ENCODE measurements at regions not wholly inside any gene's neighbourhood (a gene's known extent, or its start where the extent isn't known, plus 50 kb on each side); places are given as distances from the start of the nearest gene placed in this dataset.

- Histone ChIP-seq H3K9me3 (ENCODE audit: insufficient read depth, low read length) (no peaks in the 10 kb centered on the region), H3K27ac (ENCODE audit: low read depth, low read length) (no peak overlapping the region), H3K27me3 (ENCODE audit: low read length) (no peaks in the 10 kb centered on the region), H3K4me2 (ENCODE audit: low read depth, low read length, poor library complexity, severe bottlenecking) (no peak overlapping the region), H2AFZ (ENCODE audit: low read depth, low read length, severe bottlenecking) (no peak overlapping the region), H3K79me2 (ENCODE audit: insufficient read depth, low read length) (no peaks in the 10 kb centered on the region), H3K4me3 (ENCODE audit: insufficient read depth, low read length, poor library complexity, severe bottlenecking) (no peak overlapping the region), H3F3A (ENCODE audit: insufficient read depth) (no peaks in the 10 kb centered on the region), H4K20me1 (ENCODE audit: low read depth, low read length) (no peaks in the 10 kb centered on the region), H3K9ac (ENCODE audit: low read length) (no peak overlapping the region), H3K36me3 (ENCODE audit: low read length) (no peaks in the 10 kb centered on the region), H3K9me2 (replicated peaks; ENCODE audit: insufficient read depth, low read length) (no peaks in the 10 kb centered on the region)
- TF ChIP-seq CTCF (IDR thresholded peaks at IDR 0.05; ENCODE audit: insufficient read depth, low read length, poor library complexity, severe bottlenecking) (no peak), EZH2phosphoT487 (conservative IDR thresholded peaks at IDR 0.05; ENCODE audit: low read length) (no peak)
Measured at GRCh38 chr9:80305136-80305535, 733.4 kb downstream of the TLE4 start.

- H3K27me3 ChIP-seq (ENCODE audit: low read length), result no peaks in the 10 kb centered on the region
- no peaks in the 10 kb centered on the region for H3K79me2 ChIP-seq (ENCODE audit: insufficient read depth, low read length)
- H3K4me2 ChIP-seq (ENCODE audit: low read depth, low read length, poor library complexity, severe bottlenecking), result no peak overlapping the region
- no peak overlapping the region for H3K4me3 ChIP-seq (ENCODE audit: insufficient read depth, low read length, poor library complexity, severe bottlenecking)
- H3K9ac ChIP-seq (ENCODE audit: low read length), result no peak overlapping the region
- no peaks in the 10 kb centered on the region for H3K9me3 ChIP-seq (ENCODE audit: insufficient read depth, low read length)
- no peak overlapping the region for H3K27ac ChIP-seq (ENCODE audit: low read depth, low read length)
- no peaks in the 10 kb centered on the region for H3K9me2 ChIP-seq (replicated peaks; ENCODE audit: insufficient read depth, low read length)
- no peak for TF ChIP-seq EZH2phosphoT487 (conservative IDR thresholded peaks at IDR 0.05; ENCODE audit: low read length)
- no peak for TF ChIP-seq CTCF (IDR thresholded peaks at IDR 0.05; ENCODE audit: insufficient read depth, low read length, poor library complexity, severe bottlenecking)
- H4K20me1 ChIP-seq (ENCODE audit: low read depth, low read length), result no peaks in the 10 kb centered on the region
- H3K36me3 ChIP-seq (ENCODE audit: low read length), result no peaks in the 10 kb centered on the region
- H2AFZ ChIP-seq (ENCODE audit: low read depth, low read length, severe bottlenecking), result no peak overlapping the region
- H3F3A ChIP-seq (ENCODE audit: insufficient read depth), result no peaks in the 10 kb centered on the region
Measured at GRCh38 chr9:80294955-80295354, 723.2 kb downstream of the TLE4 start.

- no peaks in the 10 kb centered on the region for H3F3A ChIP-seq (ENCODE audit: insufficient read depth)
- TF ChIP-seq CTCF (IDR thresholded peaks at IDR 0.05; ENCODE audit: insufficient read depth, low read length, poor library complexity, severe bottlenecking), result no peak
- no peak for TF ChIP-seq EZH2phosphoT487 (conservative IDR thresholded peaks at IDR 0.05; ENCODE audit: low read length)
- no peaks in the 10 kb centered on the region for H3K79me2 ChIP-seq (ENCODE audit: insufficient read depth, low read length)
- H3K27me3 ChIP-seq (ENCODE audit: low read length), result no peaks in the 10 kb centered on the region
- no peak overlapping the region for H3K4me3 ChIP-seq (ENCODE audit: insufficient read depth, low read length, poor library complexity, severe bottlenecking)
- H3K27ac ChIP-seq (ENCODE audit: low read depth, low read length), result no peak overlapping the region
- no peak overlapping the region for H2AFZ ChIP-seq (ENCODE audit: low read depth, low read length, severe bottlenecking)
- H3K36me3 ChIP-seq (ENCODE audit: low read length), result no peaks in the 10 kb centered on the region
- H3K9ac ChIP-seq (ENCODE audit: low read length), result no peak overlapping the region
- H4K20me1 ChIP-seq (ENCODE audit: low read depth, low read length), result no peaks in the 10 kb centered on the region
- no peak overlapping the region for H3K4me2 ChIP-seq (ENCODE audit: low read depth, low read length, poor library complexity, severe bottlenecking)
- H3K9me2 ChIP-seq (replicated peaks; ENCODE audit: insufficient read depth, low read length), result no peaks in the 10 kb centered on the region
- no peaks in the 10 kb centered on the region for H3K9me3 ChIP-seq (ENCODE audit: insufficient read depth, low read length)
Measured at GRCh38 chr9:80294318-80294717, 722.6 kb downstream of the TLE4 start.

- no peaks in the 10 kb centered on the region for H3K9me2 ChIP-seq (replicated peaks; ENCODE audit: insufficient read depth, low read length)
- no peaks in the 10 kb centered on the region for H3F3A ChIP-seq (ENCODE audit: insufficient read depth)
- H3K4me3 ChIP-seq (ENCODE audit: insufficient read depth, low read length, poor library complexity, severe bottlenecking), result no peak overlapping the region
- no peak overlapping the region for H3K9ac ChIP-seq (ENCODE audit: low read length)
- no peaks in the 10 kb centered on the region for H3K9me3 ChIP-seq (ENCODE audit: insufficient read depth, low read length)
- H3K79me2 ChIP-seq (ENCODE audit: insufficient read depth, low read length), result no peaks in the 10 kb centered on the region
- no peak overlapping the region for H3K27ac ChIP-seq (ENCODE audit: low read depth, low read length)
- H3K36me3 ChIP-seq (ENCODE audit: low read length), result no peaks in the 10 kb centered on the region
- H2AFZ ChIP-seq (ENCODE audit: low read depth, low read length, severe bottlenecking), result no peak overlapping the region
- H3K4me2 ChIP-seq (ENCODE audit: low read depth, low read length, poor library complexity, severe bottlenecking), result no peak overlapping the region
- no peaks in the 10 kb centered on the region for H3K27me3 ChIP-seq (ENCODE audit: low read length)
- H4K20me1 ChIP-seq (ENCODE audit: low read depth, low read length), result no peaks in the 10 kb centered on the region
- no peak for TF ChIP-seq CTCF (IDR thresholded peaks at IDR 0.05; ENCODE audit: insufficient read depth, low read length, poor library complexity, severe bottlenecking)
- TF ChIP-seq EZH2phosphoT487 (conservative IDR thresholded peaks at IDR 0.05; ENCODE audit: low read length), result no peak
Measured at GRCh38 chr9:80292231-80292630, 720.5 kb downstream of the TLE4 start.
